CD4-positive, alpha-beta T cell treated with Interleukin-2 at 100 ng/mL for 4 hours (primary cell): ENCODE measurements at regions not wholly inside any gene's neighbourhood (a gene's known extent, or its start where the extent isn't known, plus 50 kb on each side); places are given as distances from the start of the nearest gene placed in this dataset.
"Not testable (repeated sequence)": the region's sequence is repeated elsewhere in the genome, so short reads cannot be mapped to it uniquely, and the experiment has no call there.

Source experiments
- DNase-seq: peaks from one replicate; pipeline ENCODE4 v3.0.0-alpha.2; 2020; ENCODE audit warnings: low spot score

DNA sequence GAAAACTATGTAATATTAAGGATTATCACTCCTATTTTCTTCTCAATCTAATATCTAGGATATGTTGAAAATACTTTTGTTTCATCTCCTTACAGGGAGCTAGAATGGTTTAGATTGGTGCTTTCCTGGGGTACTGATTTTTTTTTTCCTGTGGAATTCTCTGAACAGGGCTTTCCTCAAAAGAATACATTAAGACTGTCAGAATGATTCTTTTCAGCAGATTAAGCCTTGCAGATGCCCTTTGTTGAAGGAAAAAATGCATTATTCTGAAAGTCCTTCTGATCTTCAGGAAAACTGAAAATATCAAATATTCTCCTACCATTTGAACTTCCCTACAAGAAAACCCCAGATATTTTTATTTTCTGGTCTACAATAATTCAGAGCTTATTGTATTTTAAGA lies 178.9 kb downstream of the SOX4 start:
- DNase-seq, result no peak

DNA sequence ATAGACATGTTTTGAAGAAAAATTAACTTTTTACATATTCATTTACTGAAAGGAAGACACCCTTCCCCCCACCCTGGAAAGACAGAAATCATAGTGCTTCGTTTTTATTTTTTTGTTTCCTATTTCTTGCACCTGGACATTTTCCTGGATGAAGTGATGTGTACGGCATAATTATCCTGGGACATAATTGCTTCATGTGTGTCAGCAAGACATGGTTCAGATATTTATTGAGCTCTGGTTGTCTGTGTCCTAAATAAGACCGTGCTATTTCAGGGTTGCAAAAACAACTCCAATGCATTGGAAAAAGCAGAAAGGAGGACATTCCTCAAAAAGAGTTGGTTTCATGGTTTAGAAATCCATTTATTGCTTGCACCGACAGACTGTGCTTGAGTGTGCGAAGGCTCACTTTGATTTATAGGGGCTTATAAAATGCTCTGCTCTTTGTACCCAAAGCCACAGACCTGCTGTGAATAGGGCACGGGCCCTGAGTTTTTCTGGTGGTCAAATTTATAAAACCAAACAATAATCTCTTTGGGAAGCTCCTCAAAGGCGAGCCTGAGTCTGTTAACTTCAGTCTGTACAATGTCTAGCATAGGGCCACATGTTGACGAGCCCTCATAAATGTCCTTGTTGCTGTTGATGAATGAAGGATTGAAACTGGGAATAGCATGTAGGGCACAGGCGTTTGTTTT lies 179.5 kb downstream of the SOX4 start:
- no peak for DNase-seq

DNA sequence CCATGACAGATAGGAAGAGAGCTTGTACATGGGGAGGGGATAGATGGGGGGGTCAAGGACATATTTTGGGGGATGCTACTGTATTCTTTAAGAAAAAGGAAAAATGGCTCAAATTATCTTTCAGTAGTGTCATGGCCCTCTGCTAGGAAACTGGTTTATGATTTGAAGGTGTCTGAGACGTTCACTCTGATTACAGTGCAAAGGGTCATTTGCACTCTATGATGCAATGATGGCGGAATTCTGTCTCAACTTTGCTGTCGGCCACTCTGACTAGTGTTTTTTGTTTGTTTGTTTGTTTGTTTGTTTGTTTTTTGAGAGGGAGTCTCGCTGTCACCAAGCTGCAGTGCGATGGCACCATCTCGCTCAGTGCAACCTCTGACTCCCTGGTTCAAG lies 180.0 kb downstream of the SOX4 start:
- no peak for DNase-seq

DNA sequence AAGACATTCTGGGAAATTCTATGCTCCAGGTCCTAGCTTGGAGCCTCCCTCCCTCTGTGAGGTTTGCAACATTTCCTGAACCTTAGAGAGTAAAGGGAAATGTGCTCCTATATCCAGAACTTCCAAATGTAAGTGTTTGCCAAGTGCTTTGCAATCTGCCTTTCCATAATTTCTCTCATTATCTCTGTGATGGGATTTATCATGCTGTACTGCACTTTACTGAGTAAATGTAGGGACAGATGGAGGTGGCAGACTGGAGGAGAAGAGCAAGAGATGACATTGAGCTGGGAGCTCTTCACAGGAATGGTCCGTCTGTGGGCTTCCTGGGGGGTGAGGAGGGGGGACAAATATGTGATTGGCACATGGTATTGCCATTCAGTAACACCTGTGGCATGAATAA lies 184.3 kb downstream of the SOX4 start:
- DNase-seq, result no peak

DNA sequence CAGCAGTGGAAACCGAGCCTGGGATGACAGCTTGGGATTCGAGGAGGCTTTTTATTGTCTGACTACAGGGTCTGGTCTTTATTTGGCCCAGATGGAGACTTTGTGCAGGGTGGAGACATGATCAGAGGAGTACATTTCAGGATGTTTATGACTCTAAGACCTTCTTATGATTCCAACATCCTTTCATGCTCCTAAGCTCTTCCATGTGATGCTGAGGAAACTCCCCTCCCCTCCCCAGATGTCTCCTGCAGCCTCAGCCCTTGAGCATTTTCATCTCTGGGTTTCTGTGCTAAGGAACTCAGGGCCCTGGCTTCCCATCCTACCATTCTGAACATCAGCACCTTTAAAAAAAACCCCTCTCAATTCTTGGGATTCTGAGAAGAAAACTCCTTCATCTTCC lies 186.6 kb downstream of the SOX4 start:
- DNase-seq, result no peak

DNA sequence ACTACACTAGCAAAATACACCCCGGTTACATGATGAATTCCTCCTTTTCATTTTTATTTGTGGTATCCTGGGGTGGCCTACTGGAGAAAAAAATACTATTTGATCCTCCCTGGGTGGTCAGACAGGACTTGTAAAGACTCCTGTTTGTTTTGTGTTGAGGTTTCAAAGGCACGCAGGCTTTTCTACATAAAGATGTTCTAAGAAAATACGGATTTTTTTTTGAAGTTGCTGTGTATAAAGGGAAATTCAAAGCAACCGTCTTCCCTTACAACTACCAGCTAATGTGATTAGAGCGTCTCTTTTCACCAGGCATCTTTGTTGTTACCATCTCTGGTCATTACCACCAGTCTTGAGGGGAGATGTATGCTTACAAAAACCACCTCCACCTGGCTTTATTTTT lies 187.1 kb downstream of the SOX4 start:
- no peak for DNase-seq

DNA sequence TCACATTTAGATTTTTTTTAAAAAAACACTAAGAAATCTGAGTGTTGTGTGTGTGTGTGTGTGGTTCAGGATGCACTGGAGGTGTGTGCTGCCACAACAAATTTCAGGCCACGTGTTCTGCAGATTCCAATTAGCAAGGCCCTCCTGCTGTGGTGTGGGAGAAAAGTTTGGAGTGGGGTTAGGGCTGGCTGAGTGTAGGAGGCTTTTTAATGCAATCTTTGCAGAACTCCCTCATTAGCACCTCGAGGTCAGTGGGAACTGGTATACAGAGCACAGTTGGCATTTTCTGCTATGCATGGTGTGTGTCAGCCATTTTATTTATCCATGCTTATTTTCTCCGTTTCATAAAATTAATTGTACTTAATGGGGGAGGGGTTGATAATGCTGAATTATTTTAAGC lies 187.6 kb downstream of the SOX4 start:
- no peak for DNase-seq

DNA sequence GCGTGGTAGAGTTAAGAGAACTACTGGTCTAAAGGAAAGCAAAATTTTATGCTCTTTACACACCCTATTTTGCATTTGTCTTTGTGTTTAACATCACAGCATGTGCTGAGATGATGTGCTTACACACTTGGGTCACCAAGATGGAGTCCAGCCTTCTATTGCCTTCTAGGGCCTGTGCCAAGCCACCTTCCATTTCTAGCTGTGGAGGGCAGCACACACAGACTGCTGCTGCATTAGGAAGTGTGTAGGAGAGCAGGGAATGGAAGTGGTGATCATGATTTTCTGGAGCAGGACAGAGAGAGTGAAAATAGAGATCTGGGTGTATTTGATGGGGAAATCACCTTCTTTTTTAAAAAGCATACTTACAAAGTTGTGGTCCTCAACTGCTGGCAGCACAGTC lies 191.6 kb downstream of the SOX4 start:
- DNase-seq, result no peak

DNA sequence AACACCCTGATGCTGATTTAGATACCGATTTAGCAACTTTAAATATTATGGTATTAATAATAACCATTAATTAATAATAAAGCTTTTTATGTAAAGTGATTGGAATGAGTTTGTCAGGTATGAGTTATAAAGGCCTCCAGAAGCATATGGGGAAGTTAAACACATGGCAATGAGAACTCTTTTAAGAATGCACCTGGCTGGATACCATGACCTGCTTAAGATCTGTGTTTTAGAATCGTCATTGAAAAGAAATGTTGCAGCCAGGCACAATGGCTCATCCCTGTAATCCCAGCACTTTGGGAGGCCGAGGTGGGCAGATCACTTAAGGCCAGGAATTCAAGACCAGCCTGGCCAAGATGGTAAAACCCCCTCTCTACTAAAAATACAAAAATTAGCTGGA lies 197.5 kb downstream of the SOX4 start:
- no peak for DNase-seq

DNA sequence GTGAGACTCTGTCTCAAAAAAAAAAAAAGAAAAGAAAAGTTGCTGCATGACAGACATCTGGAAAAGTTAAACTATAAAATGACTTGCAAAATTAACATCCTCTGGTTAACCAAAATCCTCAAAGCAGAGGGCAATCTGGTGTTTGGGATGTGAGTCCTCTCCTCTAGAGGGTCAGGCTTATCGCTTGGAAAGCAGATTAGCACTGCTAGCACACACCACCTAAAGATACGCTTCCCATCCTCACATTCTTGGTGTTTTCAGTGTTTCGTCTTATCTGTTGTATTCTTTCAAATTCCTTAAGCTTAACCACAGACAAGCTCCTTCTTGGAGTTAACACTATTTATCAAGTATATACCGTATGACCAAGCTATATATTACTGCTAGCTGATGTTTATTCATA lies 198.0 kb downstream of the SOX4 start:
- DNase-seq, result no peak

DNA sequence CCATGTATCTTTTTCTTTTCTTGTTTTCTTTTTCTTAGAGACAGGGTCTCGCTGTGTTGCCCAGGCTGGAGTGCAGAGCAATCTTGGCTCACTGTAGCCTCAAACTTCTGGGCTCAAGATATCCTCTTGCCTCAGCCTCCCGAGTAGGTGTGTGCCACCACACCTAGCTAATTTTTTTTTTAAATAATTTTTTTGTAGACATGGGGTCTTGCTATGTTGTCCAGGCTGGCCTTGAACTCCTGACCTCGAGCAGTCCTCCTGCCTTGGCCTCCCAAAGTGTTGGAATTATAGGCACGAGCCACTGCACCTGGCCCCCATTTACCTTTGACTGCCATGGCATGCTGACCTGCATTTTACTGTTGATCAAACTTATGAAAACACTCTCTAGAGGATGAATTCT lies 198.6 kb downstream of the SOX4 start:
- DNase-seq, result no peak

DNA sequence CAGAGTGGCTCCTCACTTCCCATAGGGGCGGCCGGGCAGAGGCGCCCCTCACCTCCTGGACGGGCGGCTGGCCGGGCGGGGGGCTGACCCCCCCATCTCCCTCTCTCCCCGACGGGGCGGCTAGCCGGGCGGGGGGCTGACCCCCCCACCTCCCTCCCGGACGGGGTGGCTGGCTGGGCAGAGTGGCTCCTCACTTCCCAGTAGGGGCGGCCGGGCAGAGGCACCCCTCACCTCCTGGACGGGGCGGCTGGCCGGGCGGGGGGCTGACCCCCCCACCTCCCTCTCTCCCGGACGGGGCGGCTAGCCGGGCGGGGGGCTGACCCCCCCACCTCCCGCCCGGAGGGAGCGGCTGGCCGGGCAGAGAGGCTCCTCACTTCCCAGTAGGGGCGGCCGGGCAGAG lies 203.4 kb downstream of the SOX4 start:
- not testable (repeated sequence) for DNase-seq

DNA sequence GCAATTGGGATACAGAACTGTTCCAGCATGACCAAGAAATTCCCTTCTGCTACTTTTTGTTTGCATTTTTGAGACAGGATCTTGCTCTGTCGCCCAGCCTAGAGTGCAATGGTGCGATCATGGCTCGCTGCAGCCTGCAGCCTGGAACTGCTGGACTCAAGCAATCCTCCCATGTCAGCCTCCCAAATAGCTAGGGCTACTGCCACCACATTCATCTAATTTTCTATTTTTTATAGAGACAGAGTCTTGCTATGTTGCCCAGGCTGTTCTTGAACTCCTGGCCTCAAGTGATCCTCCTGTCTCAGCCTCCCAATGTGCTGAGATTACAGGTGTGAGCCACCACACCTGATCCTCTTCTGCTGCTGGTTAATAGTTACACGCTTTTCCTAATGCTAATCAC lies 204.9 kb downstream of the SOX4 start:
- DNase-seq, result no peak

DNA sequence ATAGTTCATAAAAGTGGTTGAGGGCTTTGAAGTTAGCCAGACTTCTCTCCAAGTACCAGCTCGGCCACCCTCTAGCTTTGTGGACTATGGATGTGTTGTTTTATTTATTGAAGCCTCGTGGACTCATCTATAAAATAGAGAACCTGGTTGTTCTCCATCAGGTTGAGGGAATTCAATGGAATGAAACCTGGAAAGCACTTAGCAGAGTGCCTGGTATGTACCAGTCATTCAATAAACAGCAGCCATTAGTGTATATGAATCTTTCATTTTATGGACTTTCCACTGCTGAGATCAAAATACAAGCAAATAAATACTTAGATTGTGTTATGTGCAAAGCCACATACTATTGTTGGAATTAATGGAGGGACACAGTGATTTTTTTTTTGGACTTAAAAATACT lies 206.8 kb downstream of the SOX4 start:
- no peak for DNase-seq

DNA sequence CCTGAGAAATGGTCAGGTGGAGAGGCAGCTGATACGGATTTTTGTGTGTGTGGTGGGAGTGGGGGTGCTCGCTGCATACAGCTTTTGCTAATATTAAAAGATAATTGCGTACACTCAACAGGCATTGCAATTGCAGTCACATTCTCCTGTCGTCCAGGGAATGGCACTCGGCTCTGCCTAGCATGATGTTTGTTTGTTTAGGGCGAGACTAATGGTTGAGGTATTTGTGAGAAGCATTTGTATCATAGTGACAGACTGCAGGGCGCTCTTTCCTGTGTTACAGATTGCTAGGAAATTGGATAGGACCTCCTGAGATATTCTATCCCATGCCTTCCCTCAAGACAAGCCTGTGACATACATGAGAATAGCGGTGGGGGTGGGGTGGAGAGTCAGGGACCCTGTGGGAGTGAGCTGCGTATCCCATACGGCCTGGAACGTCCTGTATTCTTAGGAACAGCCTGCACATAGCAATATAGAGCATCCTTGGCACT lies 207.4 kb downstream of the SOX4 start:
- DNase-seq, result no peak

DNA sequence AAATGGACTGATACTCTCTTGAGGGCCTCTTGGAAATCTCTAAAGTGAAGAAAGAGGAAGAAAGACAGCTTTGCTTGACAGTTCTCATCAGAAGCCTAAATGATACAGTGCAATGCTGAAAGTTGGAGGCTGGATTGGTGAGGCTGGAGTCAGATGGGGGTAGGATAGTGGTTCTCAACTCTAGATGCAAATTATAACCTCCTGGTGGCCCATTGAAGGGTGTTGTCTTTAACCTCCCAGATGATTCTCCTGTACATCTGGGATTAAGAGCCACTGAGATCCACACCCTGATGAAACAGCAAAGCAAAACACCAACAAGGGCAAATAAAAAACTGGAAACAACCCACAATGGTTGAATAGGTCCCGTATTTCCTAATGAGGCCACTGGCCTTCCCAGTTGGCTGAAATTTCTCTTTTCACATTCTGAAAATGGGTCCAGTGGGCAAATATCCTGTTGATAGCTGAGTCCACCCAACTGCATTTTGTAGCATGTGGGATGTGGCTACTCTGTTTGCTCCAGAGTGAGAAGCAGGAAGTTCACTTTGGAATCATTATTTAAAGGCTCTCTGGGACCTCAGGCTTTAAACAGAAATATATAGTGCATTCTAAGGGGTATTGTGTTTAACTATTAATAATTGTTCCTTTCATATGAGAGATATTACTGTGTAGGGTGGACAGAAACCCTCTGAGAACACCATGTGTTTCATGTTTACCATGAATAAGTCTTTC lies 208.1 kb downstream of the SOX4 start:
- no peak for DNase-seq

DNA sequence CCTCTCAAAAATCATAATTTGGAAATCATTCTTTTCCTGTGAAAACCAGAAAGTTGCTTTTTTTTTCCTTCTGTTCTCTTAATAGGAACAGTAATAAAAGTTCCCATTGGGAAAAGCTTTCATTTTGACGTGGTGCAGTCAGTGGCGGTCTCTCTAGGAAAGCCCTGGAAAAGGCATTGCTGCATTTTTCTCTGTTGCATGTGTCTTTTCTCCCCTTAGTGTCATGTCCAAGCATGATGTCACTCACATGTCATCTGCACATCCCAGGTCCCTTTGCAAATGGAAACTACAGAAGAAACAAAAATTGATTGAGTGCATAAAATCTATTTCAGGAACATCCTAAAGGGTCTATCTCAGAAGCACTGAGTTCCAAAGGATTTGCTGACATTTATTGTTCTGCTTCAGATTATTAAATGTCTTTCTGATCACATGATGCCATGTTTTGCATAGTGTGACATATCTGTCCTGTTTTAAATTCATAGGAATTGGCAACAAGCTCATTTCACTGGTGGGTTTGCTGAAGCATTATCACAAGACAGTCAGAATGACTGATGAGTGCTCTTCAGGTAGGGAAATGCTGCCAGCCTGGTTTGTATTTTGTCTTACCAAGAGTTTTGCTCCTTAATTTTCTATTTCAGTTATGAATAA lies 208.7 kb downstream of the SOX4 start:
- no peak for DNase-seq

DNA sequence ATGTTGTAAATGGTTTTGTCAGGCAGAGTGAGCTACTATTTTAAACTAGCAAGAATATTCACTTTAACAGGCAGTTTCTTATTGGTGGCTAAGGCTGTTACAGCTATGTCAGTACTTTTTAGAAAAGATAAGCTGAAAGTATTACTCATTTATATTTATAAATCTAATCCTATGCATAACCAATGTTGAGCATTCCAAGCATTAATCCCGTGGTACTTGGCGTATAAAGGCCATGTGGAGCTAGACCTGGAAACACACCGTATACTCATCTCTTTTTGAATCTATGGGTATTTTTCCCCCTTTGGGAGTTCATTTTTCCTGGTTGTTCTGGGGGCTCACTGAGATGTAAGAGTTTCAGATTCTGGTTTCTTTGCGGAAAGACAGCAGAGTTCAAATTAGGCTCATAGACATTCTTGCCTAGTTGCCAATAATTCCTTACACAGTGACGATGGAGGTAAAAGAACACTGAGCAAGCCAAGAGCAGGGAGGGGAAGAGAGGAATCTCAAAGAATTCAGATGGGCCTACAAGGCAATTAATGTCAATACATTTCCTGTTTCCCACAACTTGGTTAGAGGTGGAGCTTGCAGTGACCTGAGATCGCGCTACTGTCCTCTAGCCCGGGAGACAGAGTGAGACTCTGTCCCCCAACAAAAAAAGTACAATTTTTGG lies 211.5 kb downstream of the SOX4 start:
- DNase-seq, result no peak

DNA sequence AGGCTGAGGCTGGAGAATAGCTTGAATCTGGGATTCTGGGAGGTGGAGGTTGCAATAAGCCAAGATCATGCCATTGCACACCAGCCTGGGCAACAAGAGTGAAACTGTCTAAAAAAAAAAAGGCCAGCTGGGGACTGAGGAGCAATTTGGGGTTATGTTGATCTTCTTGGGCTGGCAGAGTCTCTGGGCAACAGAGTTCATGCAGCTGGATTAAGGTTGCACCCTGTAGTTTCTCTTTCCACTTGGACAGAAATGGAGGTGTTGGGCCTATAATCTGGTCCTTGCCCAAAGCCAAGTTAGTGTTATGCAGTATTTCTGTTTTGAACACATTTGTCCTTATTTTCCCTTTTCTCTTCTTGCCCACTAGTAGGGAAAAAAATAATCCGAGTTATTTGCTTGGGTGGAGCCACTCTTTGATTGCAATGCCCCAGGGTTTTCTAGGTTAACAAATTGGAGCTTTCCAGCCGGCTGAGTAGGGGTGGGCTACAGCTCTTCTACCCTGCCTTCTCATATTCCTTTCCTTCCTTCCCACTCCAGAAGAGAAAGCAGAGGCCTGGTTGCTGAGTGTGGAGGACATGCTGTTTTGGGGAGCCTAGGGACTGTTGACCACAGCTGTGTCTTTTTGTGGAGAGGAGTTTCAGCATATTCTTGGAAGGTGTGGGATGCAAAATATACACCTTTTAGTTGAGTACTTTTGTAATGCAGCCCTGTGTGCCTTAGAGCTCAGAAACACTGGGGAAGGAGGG lies 213.9 kb downstream of the SOX4 start:
- DNase-seq, result no peak

DNA sequence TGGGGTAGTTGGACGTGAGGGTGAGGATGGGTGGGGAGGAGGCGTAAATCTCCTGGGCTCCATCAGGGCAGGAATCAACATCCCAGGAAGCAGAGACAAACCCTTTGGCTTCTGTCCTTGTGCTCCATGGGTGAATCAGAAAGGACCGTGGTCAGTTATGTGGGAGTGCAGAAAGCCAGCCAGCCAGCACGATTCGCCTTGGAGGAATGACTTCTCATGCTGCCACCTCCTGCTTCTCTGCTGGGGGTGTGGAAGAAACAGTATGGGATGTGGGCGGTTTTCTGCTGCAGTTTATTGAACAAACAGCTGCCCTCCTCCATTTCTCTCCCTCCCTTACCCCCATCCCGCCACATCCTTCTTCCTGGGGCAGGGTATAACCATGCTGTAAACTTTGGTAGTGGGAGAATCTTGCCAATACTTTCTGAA lies 214.5 kb downstream of the SOX4 start:
- no peak for DNase-seq

DNA sequence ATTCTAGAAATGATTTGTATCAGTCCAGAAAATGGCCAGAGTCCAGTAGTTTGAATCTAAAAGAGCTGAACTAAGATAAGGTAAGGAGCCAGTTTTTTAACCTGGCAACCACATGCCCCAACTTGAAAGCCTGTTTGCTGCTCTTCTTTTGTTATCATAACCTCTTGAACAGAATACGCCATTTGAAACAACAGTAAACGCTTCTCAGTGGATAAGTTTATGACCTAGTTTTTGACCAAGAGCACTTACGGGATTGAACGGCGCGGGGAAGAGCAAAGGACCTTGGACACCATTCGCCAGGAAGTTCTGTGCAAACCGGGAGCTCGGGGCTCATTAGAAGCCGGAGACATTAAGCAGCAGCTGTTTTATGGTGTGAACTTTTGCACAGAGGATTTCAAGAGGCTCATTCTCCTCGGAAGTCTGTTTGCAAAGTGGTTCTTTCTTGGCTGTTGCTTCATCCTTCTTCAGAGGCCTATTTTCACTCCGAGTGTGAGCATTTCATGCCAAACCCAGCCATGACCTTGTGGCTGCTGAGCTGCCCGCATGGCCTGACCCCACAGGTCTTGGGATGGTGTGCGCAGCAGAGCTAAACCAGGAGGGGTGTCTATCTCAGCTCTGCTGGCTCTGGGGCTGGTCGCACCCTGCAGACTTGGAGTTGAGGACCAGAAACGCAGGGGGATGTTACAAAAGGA lies 215.1 kb downstream of the SOX4 start:
- DNase-seq, result no peak
